NCI-H510A treated with DMSO at 0.1 percent for 48 hours (cell line): ENCODE measurements at regions not wholly inside any gene's neighbourhood (a gene's known extent, or its start where the extent isn't known, plus 50 kb on each side); places are given as distances from the start of the nearest gene placed in this dataset.

Source experiments
- DNase-seq: peaks from one replicate; lab custom pipeline; 2025; lab: John Stamatoyannopoulos, UW

DNA sequence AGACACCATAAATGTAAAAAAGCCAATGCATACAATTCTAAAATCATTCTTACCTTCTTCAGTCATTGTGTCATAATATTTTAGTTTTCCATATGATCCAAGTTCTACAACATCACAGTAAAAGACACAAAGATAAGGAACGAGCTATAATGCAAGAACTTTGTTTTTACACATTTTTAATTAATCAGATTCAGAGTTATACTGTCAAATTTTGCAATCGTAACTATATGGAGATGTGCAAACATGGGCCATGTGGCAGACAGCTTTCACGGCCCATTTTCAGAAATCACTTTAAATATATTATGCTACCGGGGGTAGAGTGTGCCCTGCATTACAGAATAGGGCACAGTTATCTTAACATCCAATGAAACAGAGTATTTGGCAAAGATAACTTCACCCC lies 188.4 kb downstream of the ACER2 start:
- no peak for DNase-seq

DNA sequence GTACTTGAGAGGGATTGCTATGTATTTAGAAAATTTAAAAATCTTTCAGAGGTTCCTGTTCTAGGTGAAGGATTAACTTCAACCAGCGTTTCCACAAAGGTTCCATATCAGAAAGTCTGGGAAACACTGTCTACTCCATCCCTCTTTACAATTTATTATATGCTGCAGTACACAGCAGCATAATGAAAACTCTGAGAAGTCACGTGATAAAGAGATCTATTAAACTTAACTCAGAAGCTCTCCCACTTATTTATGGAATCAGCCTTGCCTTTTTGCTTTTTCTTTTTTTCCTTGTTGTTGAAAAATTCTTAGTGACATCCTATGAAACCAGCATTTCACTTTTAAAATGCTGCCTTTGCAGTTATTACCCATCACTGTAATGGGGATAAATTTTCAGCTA lies 186.2 kb downstream of the ACER2 start:
- no peak for DNase-seq

DNA sequence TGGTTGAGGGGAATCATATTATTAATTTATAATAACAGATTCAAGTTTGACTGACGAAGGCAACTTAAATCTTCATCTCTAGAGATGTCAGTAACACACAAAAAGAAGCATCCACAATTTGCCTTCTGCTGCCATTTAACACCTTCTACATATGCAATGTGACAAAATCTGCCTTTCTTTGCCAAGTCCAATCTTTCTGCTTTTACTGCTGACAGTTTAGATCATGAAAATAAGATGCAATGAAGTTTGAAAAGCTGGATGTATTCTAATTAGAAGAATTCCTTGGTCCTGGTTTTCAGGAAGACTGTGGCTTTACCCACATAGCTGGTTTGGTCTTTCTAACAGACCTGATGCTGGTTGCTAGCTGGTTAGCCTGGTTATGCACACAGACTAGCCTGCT lies 178.9 kb downstream of the ACER2 start:
- DNase-seq, result no peak

DNA sequence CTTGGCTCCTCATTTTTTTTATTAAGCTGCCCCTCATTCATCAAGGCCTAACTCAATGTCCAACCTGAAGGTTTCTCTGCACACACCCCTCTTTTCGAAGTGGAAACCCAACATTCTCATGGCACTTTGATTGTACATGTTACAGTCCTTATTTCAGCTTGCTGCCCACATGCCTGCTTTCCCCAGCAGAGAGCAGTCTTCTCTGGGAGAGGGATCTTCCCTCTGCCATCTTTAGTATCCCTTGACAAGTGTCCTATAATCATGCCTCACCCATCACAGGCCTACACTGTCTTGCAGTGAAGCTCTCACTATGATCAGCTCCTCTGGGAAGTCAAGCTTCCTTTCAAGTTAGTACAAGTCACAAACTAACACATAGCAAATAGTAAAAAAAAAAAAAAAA lies 175.1 kb downstream of the ACER2 start:
- no peak for DNase-seq

DNA sequence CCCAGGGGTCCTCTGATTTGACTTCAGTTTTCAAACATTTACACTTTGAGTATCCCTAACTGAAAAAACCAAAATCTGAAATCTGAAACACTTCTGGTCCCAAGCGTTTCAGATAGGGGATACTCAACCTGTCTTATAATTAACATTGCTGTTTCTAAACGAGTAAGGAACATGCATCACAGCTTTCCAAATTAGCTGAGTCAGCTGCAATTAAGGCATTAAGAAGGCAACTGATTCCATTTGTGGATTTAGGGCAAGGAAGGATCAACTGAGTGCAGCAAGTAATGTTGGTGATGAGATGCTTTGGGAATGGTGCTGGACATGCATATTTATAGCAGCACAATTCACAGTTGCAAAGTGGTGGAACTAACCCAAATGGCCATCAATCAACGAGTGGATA lies 168.6 kb downstream of the ACER2 start:
- no peak for DNase-seq

DNA sequence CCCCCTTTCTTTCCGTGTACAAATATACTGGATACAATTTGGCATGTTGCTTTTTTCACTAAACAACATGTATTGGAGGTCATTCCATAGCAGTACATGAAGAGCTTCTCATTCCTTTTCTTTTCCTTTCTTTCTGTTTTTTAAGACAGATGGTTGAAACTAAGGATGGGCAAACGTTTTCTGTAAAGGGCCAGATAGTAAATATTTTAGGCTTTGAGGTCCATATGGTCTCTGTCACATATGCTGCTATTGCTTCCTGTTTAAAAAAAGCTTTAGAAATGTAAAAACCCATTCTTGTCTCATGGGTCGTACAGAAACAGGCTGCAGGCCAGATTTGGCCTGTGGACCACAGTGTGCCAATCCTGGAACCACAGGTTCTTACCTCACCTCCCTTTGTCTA lies 160.1 kb downstream of the ACER2 start:
- no peak for DNase-seq

DNA sequence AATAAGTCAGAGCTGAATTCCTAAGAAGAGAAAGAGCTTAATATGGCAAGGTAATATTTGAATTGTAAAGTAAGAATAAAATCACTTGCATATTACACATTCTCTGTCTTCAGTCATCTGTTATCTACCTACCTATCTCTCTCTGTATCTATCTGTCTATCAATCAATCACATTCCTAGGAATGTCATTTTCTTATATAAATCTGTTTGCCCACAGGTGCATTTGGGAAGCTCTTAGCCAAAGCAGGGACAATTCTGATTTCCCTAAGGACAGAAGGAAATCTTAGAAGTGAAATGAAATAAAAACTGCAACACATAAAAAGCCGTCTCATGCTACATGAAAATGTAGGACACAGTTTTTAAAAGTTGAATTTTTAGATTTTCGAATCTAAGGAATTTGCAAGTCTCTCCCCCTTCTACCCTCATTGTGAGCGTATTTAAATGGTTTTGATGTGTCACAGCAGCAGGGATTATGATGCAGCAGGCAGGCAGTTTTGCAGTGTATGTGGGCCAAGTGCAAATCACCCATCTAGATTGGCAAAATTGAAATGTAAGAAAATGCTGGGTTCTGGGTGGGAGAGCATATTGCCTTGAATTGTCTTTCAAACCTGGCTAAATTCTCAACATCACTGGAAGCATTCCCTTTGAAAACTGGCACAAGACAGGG lies 155.7 kb downstream of the ACER2 start:
- DNase-seq, result no peak

DNA sequence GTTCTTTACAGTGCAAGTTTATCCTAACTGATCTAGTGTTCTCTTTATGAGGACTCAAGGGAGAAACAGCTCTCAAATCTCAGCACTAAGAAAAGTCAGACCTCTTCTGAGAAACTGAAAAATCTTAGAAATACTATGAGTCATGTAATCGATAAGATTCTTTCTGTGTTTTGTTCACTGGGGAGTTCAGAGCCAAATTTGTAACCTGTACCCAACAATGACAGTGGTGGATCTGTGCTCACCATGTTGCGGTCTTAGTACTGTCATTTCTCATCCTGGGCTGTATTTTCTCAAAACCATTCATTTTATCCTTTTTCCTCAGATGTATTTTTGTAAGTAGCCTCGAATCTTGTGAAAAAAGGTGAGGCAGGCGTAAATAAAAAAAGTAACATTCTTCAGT lies 146.4 kb downstream of the ACER2 start:
- DNase-seq, result no peak

DNA sequence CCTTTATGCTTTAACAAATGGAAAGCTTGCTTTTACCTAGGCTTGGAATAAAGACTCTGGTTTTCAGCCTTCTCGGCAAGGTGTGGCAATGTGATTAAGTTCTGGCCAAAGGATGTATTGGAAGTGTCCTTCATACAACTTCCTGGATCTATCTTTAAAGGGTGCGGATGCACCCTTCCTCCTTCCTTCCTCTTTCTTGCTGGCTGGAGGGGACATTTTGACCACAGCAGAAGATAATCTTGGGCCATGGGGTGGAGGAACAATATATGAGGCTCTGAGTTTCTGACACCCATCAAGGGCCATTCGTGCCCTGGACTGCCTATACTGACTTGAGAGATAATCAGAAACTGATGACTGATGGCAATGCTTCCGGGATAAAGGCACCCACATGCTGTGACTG lies 145.7 kb downstream of the ACER2 start:
- DNase-seq, result no peak

DNA sequence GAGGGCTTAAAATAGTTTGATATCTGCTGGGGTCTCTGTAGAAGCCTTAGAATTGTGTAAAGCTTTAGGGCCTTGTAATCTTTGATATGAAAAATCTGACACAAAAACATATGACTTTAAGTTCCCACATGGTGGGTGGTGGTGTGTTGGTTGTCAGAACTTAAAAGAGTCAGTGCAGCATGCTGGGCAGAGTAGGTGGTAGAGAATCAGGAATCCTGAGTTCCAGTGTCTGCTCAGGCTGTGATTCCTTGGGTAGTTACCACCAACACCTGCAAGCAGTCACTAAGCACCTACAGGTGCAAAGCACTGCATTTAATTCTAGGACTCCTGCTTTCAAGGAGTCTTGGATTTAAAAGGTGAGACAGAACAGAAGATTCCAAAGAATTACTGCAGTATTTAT lies 144.6 kb downstream of the ACER2 start:
- DNase-seq, result no peak

DNA sequence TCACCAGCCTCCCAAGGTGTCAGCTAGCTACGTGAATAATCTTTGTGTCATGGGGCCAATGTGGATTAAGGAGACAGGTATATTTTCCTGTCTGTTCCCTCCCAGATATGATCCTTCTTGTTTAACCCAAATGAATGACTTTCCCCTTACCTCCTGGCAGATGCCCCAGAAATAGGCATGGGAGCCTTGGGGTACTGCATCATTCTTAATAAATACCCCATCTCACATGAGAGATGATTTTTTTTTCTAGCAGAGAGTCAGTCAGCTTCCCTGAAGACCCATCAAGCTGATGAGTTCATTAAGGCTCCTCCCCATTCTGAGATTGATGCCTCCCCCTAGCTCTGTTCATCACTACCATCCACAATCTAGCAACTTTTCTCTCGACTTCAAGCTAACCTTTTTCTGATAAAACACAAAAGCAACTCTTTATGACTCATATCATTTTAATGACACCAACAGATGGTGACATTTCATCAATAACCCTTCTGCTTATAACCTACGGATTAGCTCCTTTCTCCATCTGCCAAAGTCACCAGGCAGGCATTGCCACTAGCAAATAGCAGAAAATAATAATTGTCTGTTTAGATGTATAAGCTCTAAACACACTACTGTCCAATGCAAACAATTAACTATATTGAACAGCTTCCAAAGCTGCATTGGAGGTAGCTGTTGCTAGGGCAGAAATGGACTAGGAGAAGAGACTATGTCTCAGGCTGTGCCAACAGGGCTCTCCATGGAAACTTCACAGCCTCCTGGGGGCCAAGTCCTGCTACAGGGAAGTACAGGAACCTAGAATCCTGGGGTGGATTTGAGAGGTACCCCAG lies 143.7 kb downstream of the ACER2 start:
- DNase-seq, result no peak

DNA sequence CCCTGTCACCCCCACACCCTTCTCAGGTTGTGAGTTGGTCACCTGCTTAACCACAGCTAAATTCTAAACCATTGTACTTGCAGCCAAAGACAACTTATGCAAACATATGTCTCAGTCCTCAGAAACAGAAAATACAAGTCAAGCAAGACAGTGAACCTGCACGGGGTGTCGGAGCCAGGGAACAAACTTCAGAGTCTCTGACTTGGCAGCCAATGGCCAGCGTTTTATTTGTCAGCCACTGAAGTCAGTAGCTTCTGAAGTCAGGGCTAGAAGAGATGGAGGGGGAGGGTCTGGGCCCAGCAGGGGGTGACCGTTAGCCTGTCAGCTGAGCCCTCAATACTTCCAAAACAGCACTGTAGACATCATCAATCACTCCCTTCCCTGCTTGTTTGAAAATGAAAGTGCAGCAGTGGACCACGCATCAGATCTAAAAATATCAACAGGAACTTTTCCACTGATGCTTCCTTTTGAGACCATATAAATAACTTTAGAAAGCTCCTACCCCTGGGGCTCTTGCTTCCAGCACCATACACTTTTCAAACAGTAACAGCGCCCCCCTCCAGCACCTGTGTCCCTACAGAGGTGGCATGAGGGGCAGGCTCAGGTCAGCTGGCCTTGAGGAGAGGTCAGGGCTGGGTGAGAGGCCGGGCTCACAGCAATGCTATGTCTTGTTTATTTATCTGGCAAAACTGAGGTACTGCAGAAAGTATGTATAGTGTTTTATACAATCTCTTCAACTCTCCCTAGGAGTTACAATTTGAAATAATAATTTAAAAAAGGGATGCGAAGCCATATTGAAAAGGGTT lies 142.5 kb downstream of the ACER2 start:
- no peak for DNase-seq

DNA sequence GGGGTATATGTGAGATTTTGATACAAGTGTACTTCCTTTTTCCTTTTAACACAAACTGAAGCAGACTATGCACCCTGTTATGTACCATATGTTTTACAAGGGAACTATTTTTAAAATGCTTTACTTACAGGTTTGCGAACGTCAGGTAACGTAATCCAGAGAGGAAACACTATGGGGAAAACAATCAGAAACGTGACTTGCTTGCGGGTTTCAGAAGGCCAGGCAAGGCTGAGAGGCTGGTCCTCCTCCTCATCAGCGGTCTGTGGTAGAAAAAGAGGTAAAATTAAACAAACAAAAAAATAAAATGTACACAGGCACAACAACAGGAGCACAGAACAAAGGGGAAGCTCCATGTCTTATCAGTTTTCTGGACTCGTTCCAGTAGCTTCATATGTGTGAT lies 141.2 kb downstream of the ACER2 start:
- no peak for DNase-seq

DNA sequence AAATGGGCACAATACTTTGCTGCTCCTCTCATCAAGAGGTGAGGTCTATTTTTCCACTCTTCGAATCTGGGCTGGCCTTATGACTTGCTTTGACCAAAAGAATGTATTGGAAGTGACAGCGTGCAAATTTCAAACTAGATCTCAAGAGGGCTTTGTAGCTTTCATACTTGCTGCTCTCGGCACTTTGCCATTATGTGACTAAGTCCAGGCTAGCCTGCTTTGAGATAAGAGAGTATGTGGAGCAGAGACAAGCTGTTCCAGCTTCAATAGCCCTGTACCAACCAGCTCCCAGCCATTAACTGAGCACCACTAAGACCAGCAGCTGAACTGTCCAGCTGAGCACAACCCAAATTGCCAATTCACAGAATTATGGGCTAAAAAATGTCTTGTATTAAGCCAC lies 124.6 kb downstream of the ACER2 start:
- DNase-seq, result no peak

DNA sequence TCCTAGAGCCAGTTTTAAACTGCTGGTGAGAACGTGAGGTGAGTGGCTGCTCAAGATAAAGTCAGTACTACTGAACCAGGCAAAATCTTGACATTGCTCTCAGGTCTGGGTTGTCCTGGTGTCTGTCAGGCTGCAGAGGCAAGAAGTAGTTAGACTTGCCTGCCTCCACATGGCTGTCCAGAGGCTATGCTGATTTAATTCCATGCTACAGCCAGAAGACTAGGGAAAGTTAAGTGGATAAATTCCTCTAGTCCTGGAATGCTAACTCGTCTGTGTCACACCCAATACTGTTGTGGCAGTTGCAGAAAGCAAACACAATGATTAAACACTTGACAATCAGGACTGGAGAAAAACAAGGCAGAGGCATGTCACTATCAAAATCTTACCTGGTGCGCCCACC lies 118.9 kb downstream of the ACER2 start:
- no peak for DNase-seq

DNA sequence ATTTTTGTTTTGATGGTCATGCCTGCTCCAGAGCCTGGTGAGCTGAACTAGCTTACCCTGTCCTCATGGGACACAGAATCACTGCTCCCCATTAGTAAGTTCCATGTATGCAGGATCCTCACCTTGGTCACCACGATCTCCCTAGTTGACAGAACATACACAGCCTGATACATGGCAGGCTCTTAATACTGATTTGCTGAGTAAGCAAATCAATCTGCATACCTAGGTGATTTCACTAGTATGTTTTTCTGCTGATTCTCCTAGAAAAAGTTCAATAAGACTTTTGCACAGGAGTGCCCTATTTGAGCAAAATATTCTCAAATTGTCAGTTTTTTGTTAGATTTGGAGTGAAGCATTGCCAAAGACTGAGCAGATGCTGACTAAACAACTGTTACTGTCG lies 113.7 kb downstream of the ACER2 start:
- no peak for DNase-seq

DNA sequence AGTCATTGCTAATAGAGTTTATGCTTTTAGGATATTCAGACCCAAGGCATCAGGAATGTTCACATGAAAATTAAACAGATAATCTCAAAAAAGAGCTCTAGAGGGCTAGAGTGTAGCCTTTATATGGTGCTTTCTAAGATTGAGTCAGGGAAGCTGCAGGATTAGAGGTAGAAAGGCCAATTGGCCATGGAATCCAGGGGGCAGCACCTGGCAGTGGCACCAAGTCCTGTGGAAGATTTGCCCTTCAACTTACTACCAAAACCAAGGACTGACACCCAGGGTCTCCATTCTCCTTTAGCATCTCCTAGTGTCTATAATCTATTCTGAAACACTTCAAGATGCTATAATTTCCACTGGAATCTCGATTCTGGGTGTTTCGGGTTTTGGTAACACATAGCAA lies 112.4 kb downstream of the ACER2 start:
- no peak for DNase-seq

DNA sequence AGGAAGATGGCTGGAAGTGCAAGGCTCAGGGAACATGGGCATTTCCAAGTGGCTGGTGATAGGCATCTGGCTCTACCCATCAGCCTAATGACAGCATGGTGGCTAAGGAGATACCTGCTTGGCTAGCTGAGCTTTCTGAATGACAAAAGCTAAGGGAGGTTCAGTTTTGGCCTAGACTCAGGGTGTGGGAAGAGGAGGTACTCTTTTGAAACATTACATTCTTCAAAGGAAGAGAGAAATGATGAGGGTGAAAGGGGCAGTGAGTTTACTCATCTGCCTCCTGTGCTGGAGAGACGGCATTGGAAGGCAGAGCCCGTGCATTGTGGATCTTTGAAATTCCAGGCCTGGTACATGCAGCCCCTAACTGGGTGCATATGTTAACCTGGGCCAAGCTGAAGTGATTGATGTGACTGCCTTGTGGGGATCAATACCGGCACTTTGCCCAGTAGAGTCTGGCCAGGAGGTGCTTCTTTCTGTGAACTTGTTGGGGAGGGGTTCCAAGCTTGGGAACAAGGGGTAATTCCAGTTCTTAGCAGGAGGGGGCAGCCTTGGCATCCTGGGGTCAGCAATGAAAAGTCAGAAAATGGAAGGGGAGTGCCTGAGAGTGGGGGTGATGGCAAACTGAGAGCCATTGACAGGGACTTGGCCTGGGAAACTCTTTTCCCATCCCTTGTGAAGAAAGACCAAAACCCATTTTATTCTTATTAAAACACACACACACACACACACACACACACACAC lies 108.6 kb downstream of the ACER2 start:
- DNase-seq, result no peak

DNA sequence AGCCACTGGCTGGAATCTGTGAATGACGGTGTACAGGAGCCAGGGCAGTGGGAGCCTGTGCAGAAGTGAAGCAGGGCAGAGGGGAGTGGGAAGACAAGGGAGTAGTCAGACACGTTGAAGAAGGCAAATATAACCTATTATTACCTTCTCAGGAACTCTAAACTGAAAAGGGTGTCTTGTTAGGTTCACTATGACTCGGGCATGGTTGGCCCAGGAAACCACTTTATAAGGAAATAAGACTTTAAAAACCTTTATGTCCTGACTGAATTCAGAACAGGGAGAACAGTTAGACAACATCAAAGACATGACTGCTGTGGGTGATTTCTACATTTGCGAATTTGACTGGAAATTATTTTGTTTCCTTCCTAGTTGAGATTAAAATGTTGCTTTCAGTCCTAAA lies 107.5 kb downstream of the ACER2 start:
- DNase-seq, result no peak

DNA sequence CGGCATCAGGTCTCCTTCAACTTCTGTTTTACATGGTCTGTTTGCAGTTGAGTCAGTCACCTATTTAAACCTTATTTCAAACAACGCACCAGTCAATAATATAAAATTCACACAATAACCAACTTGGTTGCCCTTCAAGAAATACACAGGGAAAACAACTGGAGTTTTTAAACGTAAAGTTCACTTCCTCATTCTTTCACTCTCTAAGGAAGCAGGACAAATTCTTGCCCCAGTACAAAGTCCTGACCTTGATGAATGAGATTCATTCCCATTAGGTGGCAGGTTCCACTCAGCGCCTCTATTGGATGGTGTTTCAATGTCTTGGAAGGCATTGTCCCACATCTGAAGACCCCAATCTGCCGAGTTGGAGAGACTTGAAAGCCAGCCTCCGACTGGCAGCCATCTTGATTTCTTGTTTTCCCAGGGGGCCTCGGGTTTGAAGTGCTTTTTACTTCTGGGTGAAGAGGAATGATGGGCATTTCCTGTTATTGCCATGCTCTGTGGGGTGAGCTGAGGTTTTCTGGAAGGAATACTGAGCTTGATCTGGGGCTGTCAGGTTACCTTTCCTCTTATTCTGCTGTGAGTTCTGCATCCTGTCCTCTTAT lies 105.0 kb downstream of the ACER2 start:
- no peak for DNase-seq

DNA sequence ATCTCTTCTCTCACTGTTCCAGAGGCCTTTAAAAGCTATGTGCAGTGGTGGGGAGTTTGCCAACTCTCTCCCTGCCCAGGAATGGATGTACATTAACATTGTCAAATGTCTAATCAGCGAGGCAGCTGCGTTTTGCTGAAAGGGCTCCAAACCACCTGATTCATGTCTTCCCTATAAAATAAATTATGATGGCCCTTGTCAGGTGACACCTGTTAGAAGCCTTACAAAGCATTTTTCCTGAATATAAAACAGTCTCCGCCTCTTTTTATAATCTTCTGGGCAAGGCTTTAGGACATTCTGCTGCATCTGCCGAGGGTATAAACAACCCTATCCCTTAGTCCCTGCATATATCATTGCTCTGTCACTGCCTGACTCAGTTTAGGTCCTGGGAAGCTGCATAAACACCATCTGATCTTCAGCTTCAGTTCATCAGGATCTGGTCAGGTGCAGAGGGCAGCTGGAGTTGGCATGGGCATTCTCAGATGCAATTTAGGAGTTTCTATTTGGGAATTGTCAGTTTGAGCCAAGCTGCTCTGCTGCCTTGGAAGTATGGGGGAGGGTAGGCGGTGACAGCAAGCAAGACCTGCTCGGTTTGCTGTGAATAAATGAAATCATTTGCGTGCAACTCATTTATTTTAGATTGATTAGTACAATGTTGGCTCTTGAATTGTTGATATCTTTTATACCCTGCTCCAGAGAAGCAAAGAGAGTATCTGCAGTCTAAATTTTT lies 103.5 kb downstream of the ACER2 start:
- no peak for DNase-seq
